Calu3 (cell line): ENCODE measurements at regions not wholly inside any gene's neighbourhood (a gene's known extent, or its start where the extent isn't known, plus 50 kb on each side); places are given as distances from the start of the nearest gene placed in this dataset.

Experiments
- BruUV-seq: library from RNA; stranded (reverse); fragments of 400-500 nt; replicated peaks from 2 replicates; lab custom pipeline; 2021; lab: Mats Ljungman, UMichigan
- CTCF ChIA-PET: fragments of 300-600 bp; sonication (Branson Sonifier 250); formaldehyde crosslinking; loops from one replicate; lab custom pipeline; 2022; ENCODE audit warnings: antibody characterized with exemption; lab: Charles Lee
- DNase-seq: peaks from one replicate; pipeline ENCODE4 v3.0.0; 2022
- H3K27ac Mint-ChIP-seq: one replicate; pipeline ENCODE4 v1.8.0; 2022; ENCODE audit warnings: mixed read lengths; ENCODE audit not compliant: unreplicated experiment
- H3K27me3 Mint-ChIP-seq: one replicate; pipeline ENCODE4 v1.8.0; 2022; ENCODE audit warnings: mixed read lengths; ENCODE audit not compliant: unreplicated experiment
- H3K36me3 Mint-ChIP-seq: one replicate; pipeline ENCODE4 v1.8.0; 2022; ENCODE audit warnings: mild to moderate bottlenecking, moderate library complexity, mixed read lengths; ENCODE audit not compliant: insufficient read depth, unreplicated experiment
- H3K4me1 Mint-ChIP-seq: one replicate; pipeline ENCODE4 v1.8.0; 2022; ENCODE audit warnings: mild to moderate bottlenecking, low read depth, mixed read lengths; ENCODE audit not compliant: unreplicated experiment
- H3K4me3 Mint-ChIP-seq: one replicate; pipeline ENCODE4 v1.8.0; 2022; ENCODE audit warnings: mild to moderate bottlenecking, low read depth, moderate library complexity, mixed read lengths; ENCODE audit not compliant: unreplicated experiment
- H3K9me3 Mint-ChIP-seq: one replicate; pipeline ENCODE4 v1.8.0; 2022; ENCODE audit warnings: low read depth, mixed read lengths; ENCODE audit not compliant: unreplicated experiment
- CTCF ChIP-seq: fragments of 200-600 bp; IDR thresholded peaks from one replicate; pipeline ENCODE4 v1.8.0; 2022; ENCODE audit warnings: antibody characterized with exemption; ENCODE audit not compliant: unreplicated experiment
- intact Hi-C: fragments of 100-400 bp; cut with micrococcal nuclease; formaldehyde crosslinking; loops from one replicate; pipeline ENCODE4 v1.10.0; 2022; ENCODE audit not compliant: unreplicated experiment

GRCh38 chr5:86765778-86766502 is 148.2 kb downstream of the COX7C start:
- Mint-ChIP-seq H3K4me1 (no peaks in the 10 kb centered on the region), H3K27ac (no peak overlapping the region), H3K9me3 (peaks cover 6% of the 10 kb centered on the region), H3K36me3 (no peaks in the 10 kb centered on the region), H3K4me3 (no peak overlapping the region), H3K27me3 (no peaks in the 10 kb centered on the region)
- intact Hi-C loops, result no loop called here
- no TSS peak for BruUV-seq
- CTCF ChIA-PET, result no interaction called here
- DNase-seq, result no peak
- TF ChIP-seq CTCF, result no peak

- no peaks in the 10 kb centered on the region for H3K27me3 Mint-ChIP-seq
- no peaks in the 10 kb centered on the region for H3K36me3 Mint-ChIP-seq
- no peak overlapping the region for H3K27ac Mint-ChIP-seq
- no peak overlapping the region for H3K4me3 Mint-ChIP-seq
- TF ChIP-seq CTCF, result no peak
- peaks cover 6% of the 10 kb centered on the region for H3K9me3 Mint-ChIP-seq
- no peak for DNase-seq
- no peaks in the 10 kb centered on the region for H3K4me1 Mint-ChIP-seq
- no TSS peak for BruUV-seq
- CTCF ChIA-PET, result no interaction called here
- intact Hi-C loops, result no loop called here
Observed at GRCh38 chr5:86768699-86769202, 151.0 kb downstream of the COX7C start.

GRCh38 chr5:86780018-86780417 is 162.3 kb downstream of the COX7C start:
- no peak for TF ChIP-seq CTCF
- Mint-ChIP-seq H3K27ac (no peak overlapping the region), H3K4me1 (no peaks in the 10 kb centered on the region), H3K36me3 (no peaks in the 10 kb centered on the region), H3K9me3 (no peaks in the 10 kb centered on the region), H3K27me3 (no peaks in the 10 kb centered on the region), H3K4me3 (no peak overlapping the region)
- CTCF ChIA-PET, result interaction anchor here (0.7 kb wide), 2 partner anchors 18 to 20 kb away, joined by 3 to 5 read pairs; no protein-coding TSS in a partner anchor
- BruUV-seq, result no TSS peak
- intact Hi-C loops, result no loop called here
- DNase-seq, result no peak

GRCh38 chr5:86786955-86787354 is 169.2 kb downstream of the COX7C start:
- DNase-seq, result no peak
- CTCF ChIA-PET, result interaction anchor here (0.6 to 1.0 kb wide), 2 partner anchors 10 to 469 kb away, joined by 4 to 6 read pairs; no protein-coding TSS in a partner anchor
- H3K27ac Mint-ChIP-seq, result no peak overlapping the region
- intact Hi-C loops, result no loop called here
- no peaks in the 10 kb centered on the region for H3K27me3 Mint-ChIP-seq
- H3K4me1 Mint-ChIP-seq, result no peaks in the 10 kb centered on the region
- H3K4me3 Mint-ChIP-seq, result no peak overlapping the region
- no peaks in the 10 kb centered on the region for H3K36me3 Mint-ChIP-seq
- no peaks in the 10 kb centered on the region for H3K9me3 Mint-ChIP-seq
- no TSS peak for BruUV-seq
- no peak for TF ChIP-seq CTCF
